ENCODE measurements at regions not wholly inside any gene's neighbourhood (a gene's known extent, or its start where the extent isn't known, plus 50 kb on each side); places are given as distances from the start of the nearest gene placed in this dataset.

- H3K4me3 ChIP-seq (ENCODE audit: low read depth, low read length, poor library complexity, severe bottlenecking), result no peak overlapping the region
- no peaks in the 10 kb centered on the region for H3K27me3 ChIP-seq (replicated peaks; ENCODE audit: insufficient read depth, low read depth, low read length, poor library complexity)
- peaks cover 3% of the 10 kb centered on the region for H3K4me1 ChIP-seq (ENCODE audit: insufficient read depth, low read length, poor library complexity, severe bottlenecking)
- intact Hi-C loops (cut with micrococcal nuclease; ENCODE audit: unreplicated experiment), result no loop called here
- H3K36me3 ChIP-seq (ENCODE audit: insufficient read depth, low read length, poor library complexity, severe bottlenecking), result no peaks in the 10 kb centered on the region
- ChIA-PET POLR2A (ENCODE audit: low non-redundant PET) (no interaction called here), CTCF (no interaction called here)
- no peak for DNase-seq (ENCODE audit: low spot score)
- no TSS peak for BruUV-seq (replicated peaks)
- H3K9me3 ChIP-seq (ENCODE audit: low read depth, low read length, poor library complexity, severe bottlenecking), result no peaks in the 10 kb centered on the region
- TF ChIP-seq, protein P1, sequence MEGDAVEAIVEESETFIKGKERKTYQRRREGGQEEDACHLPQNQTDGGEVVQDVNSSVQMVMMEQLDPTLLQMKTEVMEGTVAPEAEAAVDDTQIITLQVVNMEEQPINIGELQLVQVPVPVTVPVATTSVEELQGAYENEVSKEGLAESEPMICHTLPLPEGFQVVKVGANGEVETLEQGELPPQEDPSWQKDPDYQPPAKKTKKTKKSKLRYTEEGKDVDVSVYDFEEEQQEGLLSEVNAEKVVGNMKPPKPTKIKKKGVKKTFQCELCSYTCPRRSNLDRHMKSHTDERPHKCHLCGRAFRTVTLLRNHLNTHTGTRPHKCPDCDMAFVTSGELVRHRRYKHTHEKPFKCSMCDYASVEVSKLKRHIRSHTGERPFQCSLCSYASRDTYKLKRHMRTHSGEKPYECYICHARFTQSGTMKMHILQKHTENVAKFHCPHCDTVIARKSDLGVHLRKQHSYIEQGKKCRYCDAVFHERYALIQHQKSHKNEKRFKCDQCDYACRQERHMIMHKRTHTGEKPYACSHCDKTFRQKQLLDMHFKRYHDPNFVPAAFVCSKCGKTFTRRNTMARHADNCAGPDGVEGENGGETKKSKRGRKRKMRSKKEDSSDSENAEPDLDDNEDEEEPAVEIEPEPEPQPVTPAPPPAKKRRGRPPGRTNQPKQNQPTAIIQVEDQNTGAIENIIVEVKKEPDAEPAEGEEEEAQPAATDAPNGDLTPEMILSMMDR (conservative IDR thresholded peaks at IDR 0.05; ENCODE audit: low read depth, low read length), result no peak
- no peak for TF ChIP-seq EZH2 (IDR thresholded peaks at IDR 0.05; ENCODE audit: borderline replicate concordance, low read depth, low read length, poor library complexity, severe bottlenecking)
- no peak overlapping the region for H3K27ac ChIP-seq (ENCODE audit: low read depth, low read length, poor library complexity, severe bottlenecking)
Observed at GRCh38 chr14:104351849-104352492, 213.6 kb downstream of the KIF26A start.

DNA sequence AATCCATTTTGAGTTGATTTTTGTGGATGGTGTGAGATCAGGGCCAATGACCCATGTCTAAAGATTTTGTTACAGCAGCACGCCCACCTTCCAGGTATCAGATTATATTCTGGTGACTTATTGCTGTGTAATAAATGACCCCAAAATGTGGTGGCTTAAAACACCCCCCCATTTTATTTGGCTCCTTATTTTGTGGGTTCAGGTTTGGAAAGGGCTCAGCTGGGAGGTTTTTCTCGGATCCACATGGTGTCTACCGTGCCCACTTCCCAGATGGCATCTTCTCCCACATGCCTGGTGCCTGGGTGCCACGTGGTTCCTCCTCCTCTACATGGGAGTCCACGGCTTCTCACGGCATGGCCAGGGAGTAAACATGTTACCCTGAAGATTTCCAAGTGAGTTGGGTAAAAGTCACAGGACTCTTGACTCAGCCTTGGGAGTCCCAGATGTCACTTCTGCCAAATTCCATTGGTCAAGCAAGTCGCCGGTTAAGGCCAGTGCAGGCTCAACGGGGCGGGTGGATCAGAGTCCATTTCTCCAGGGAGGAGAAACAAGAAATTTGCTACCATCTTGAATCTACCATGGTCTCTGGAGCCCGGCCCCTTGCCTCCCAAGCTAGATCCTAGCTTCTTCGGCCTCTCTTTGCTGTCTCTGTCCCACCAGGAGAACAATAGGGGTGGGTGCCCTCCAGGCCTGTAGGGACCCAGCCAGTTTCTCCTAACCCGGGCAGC, 214.3 kb downstream of the KIF26A start:
- Histone ChIP-seq H3K4me3 (ENCODE audit: low read depth, low read length, poor library complexity, severe bottlenecking) (no peak overlapping the region), H3K27ac (ENCODE audit: low read depth, low read length, poor library complexity, severe bottlenecking) (no peak overlapping the region), H3K4me1 (ENCODE audit: insufficient read depth, low read length, poor library complexity, severe bottlenecking) (peaks cover 3% of the 10 kb centered on the region), H3K27me3 (replicated peaks; ENCODE audit: insufficient read depth, low read depth, low read length, poor library complexity) (no peaks in the 10 kb centered on the region), H3K9me3 (ENCODE audit: low read depth, low read length, poor library complexity, severe bottlenecking) (no peaks in the 10 kb centered on the region), H3K36me3 (ENCODE audit: insufficient read depth, low read length, poor library complexity, severe bottlenecking) (no peaks in the 10 kb centered on the region)
- ChIA-PET CTCF (no interaction called here), POLR2A (ENCODE audit: low non-redundant PET) (no interaction called here)
- no TSS peak for BruUV-seq (replicated peaks)
- no peak for DNase-seq (ENCODE audit: low spot score)
- TF ChIP-seq, protein P1 (conservative IDR thresholded peaks at IDR 0.05; ENCODE audit: low read depth, low read length), result no peak
- TF ChIP-seq EZH2 (IDR thresholded peaks at IDR 0.05; ENCODE audit: borderline replicate concordance, low read depth, low read length, poor library complexity, severe bottlenecking), result no peak
- intact Hi-C loops (cut with micrococcal nuclease; ENCODE audit: unreplicated experiment), result no loop called here

GRCh38 chr14:104353221-104353920, 215.0 kb downstream of the KIF26A start:
- no peak for TF ChIP-seq EZH2 (IDR thresholded peaks at IDR 0.05; ENCODE audit: borderline replicate concordance, low read depth, low read length, poor library complexity, severe bottlenecking)
- Histone ChIP-seq H3K4me1 (ENCODE audit: insufficient read depth, low read length, poor library complexity, severe bottlenecking) (peaks cover 3% of the 10 kb centered on the region), H3K27ac (ENCODE audit: low read depth, low read length, poor library complexity, severe bottlenecking) (no peak overlapping the region), H3K36me3 (ENCODE audit: insufficient read depth, low read length, poor library complexity, severe bottlenecking) (no peaks in the 10 kb centered on the region), H3K4me3 (ENCODE audit: low read depth, low read length, poor library complexity, severe bottlenecking) (no peak overlapping the region), H3K27me3 (replicated peaks; ENCODE audit: insufficient read depth, low read depth, low read length, poor library complexity) (no peaks in the 10 kb centered on the region), H3K9me3 (ENCODE audit: low read depth, low read length, poor library complexity, severe bottlenecking) (no peaks in the 10 kb centered on the region)
- no TSS peak for BruUV-seq (replicated peaks)
- CTCF ChIA-PET, result no interaction called here
- DNase-seq (ENCODE audit: low spot score), result no peak
- POLR2A ChIA-PET (ENCODE audit: low non-redundant PET), result no interaction called here
- intact Hi-C loops (cut with micrococcal nuclease; ENCODE audit: unreplicated experiment), result no loop called here
